ENCODE measurements at regions not wholly inside any gene's neighbourhood (a gene's known extent, or its start where the extent isn't known, plus 50 kb on each side); places are given as distances from the start of the nearest gene placed in this dataset.
"Not testable (repeated sequence)": the region's sequence is repeated elsewhere in the genome, so short reads cannot be mapped to it uniquely, and the experiment has no call there.

DNA sequence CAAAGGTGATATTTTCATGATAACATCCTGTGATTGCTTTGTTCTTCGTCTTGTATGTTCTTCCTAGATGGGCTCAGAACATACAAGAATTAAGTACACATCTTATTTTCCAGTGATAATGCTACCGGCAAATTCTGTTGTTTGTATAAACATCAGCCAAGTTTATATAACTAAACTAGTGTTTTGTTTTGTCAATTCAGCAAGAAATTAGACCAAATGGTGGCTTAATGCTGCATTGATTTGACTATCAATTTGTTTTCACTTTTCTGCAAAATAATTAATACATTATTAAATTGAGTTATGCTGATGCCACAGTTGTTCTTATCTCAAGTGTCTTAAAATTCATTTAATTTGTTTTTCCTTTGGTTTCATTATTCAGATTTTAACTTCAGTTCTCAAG, 177.7 kb downstream of the OR4F29 start:
- DNase-seq (ENCODE audit: low read depth): not testable (repeated sequence)

DNA sequence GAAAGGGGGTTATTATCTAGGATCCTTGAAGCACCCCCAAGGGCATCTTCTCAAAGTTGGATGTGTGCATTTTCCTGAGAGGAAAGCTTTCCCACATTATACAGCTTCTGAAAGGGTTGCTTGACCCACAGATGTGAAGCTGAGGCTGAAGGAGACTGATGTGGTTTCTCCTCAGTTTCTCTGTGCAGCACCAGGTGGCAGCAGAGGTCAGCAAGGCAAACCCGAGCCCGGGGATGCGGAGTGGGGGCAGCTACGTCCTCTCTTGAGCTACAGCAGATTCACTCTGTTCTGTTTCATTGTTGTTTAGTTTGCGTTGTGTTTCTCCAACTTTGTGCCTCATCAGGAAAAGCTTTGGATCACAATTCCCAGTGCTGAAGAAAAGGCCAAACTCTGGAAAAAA, 183.7 kb downstream of the OR4F29 start:
- peak; percentile 40 for DNase-seq (ENCODE audit: low read depth)

Measured in myocyte (in vitro differentiated cells).